ENCODE measurements at regions not wholly inside any gene's neighbourhood (a gene's known extent, or its start where the extent isn't known, plus 50 kb on each side); places are given as distances from the start of the nearest gene placed in this dataset.

DNA sequence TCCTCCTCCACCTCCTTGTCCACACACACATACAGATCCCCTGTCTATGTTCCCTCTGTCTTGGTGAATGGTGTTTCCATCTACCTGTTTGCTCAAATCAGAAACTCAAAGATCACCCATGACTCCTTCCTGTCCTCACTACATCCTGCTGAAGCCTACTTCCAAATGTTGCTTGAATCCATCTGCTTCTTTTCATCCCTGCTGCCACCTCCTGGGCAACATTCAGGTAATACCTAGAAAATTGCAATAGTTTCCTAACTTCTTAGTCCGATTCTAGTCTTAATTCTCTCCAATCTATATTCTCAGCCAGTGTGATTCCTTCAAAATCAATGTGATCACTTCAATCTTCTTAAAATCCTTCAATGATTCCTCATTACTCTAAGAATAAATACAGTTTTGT lies 155.5 kb upstream of the STARD13 start:
- Histone ChIP-seq H3K27ac (no peak overlapping the region), H3K4me1 (replicated peaks in 1 of 2) (no peaks in the 10 kb centered on the region), H3K4me3 (no peak overlapping the region)
- ATAC-seq (replicated peaks in 6 of 8): no peak
- in situ Hi-C loops (cut with MboI; ENCODE audit: low pct_unique_long_range_greater_than_20kb in 2 of 9, low sequenced_read_pairs in 9 of 9, unreplicated experiment in 9 of 9): no loop called here
- 71 to 100% (median 94%) methylated on average over 1 of the region's 1 CpG; no CpG with 5 or more reads in 2 of the 10 experiments for WGBS, 10 experiments

DNA sequence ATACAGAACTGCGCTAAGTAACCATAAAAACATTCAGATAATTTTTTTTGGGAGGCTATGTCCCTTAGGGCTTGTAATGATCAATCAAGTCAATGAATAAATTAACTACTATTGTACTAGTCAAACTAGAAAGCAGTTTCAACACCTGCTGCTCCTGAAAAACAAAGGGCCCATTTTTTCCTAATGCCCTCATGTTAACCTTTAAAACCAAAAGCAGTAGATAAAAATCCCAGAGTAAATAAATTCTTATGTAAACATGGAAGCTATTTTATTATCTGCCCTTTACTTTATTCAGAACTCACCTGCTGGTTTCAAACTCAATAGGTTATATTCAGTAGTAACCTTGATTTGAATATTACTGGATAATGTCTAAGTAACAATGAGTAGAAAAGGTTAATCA lies 159.5 kb upstream of the STARD13 start:
- Histone ChIP-seq H3K4me1 (replicated peaks in 1 of 2) (no peaks in the 10 kb centered on the region), H3K4me3 (no peak overlapping the region), H3K27ac (no peak overlapping the region)
- ATAC-seq (replicated peaks in 6 of 8): no peak
- WGBS, 10 experiments: 90 to 100% (median 100%) methylated on average over 1 of the region's 1 CpG; no CpG with 5 or more reads in 1 of the 10 experiments
- in situ Hi-C loops (cut with MboI; ENCODE audit: low pct_unique_long_range_greater_than_20kb in 2 of 9, low sequenced_read_pairs in 9 of 9, unreplicated experiment in 9 of 9): no loop called here

DNA sequence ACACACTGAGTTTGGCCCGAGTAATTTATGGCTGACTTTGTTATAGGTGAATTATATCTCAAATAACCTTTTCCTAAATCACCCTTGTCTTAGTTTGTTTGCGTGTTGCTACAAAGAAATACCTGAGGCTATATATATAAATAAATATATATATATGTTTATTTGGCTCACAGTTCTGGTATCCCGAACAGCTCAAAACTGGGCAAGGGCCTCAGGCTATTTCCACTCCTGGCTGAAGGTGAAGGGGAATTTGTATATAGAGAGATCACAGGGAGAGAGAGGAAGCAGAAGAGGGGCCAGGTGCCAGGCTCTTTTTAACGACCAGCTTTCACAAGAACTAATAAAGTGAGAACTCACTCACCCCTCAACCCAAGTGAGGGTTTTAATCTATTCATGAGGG lies 159.9 kb upstream of the STARD13 start:
- in situ Hi-C loops (cut with MboI; ENCODE audit: low pct_unique_long_range_greater_than_20kb in 2 of 9, low sequenced_read_pairs in 9 of 9, unreplicated experiment in 9 of 9): no loop called here
- Histone ChIP-seq H3K27ac (no peak overlapping the region), H3K4me1 (replicated peaks in 1 of 2) (no peaks in the 10 kb centered on the region), H3K4me3 (no peak overlapping the region)
- WGBS, 10 experiments: 68 to 100% (median 83%) methylated on average over 1 to 4 of the region's 4 CpGs; no CpG with 5 or more reads in 1 of the 10 experiments
- ATAC-seq (replicated peaks in 6 of 8): no peak

DNA sequence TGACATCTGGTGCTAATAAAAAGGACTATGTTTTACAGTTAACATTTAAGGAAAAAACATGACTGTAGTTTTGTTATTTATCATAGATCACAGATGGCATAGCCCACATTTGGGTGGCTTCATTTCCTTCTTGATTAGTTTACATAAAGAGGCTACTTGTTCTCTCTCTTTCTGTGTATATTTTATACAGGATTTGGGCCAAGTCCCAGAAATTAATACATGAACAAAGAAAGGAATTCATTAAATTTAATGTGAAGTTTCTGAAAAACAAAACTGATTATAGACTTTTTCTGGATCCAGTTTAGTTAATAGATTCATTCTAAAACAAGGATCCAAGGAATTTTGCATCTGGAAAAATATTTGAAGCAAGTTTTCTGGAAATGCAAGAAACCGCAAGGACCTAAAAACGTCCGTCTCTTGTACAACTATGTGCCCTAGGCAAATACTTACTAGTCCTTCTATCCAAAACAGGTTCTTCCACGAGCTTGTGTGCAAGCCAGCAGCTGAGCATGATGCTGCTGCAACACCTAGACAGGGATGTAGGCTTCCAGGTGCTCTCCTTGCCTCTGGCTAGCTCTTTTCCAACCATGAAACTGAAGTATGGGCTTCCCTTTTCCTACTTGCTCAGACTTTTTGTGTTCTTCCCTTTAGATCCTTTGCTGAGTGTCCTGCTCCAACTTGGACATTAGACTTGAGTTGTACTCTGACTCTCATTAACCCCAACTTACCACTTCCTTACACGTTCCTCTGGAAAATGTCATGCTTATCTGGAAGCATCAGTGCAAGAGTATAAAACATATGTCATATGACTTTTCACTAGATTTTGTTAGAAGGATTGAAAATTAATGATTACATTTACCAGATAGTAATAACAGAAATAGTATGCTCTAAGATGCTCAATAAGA lies 161.5 kb upstream of the STARD13 start:
- Histone ChIP-seq H3K27ac (no peak overlapping the region), H3K4me1 (replicated peaks in 1 of 2) (no peaks in the 10 kb centered on the region), H3K4me3 (no peak overlapping the region)
- in situ Hi-C loops (cut with MboI; ENCODE audit: low pct_unique_long_range_greater_than_20kb in 2 of 9, low sequenced_read_pairs in 9 of 9, unreplicated experiment in 9 of 9): no loop called here
- ATAC-seq (replicated peaks in 6 of 8): peak in 2 of 8 experiments; percentile 51 to 62
- WGBS, 10 experiments: 10 to 100% (median 79%) methylated on average over 1 to 5 of the region's 5 CpGs

DNA sequence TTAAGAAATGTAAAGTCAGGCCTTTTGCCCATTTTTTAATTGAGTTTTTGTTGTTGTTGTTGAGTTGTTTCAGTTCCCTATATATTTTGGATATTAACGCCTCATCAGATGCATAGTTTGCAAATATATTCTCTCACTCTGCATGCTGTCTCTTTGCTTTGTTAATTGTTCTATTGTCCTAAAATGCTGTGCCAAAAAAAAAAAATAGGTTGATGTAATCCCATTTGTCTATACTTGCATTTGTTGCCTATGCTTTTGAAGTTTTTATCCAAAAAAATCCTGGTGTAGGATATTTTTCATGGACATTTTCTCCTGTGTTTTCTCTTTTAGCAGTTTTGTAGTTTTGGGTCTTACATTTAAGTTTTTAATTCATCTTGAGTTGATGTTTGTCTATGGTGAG lies 163.3 kb upstream of the STARD13 start:
- 88 to 100% (median 91%) methylated on average over 1 of the region's 1 CpG; no CpG with 5 or more reads in 1 of the 10 experiments for WGBS, 10 experiments
- Histone ChIP-seq H3K4me3 (no peak overlapping the region), H3K4me1 (replicated peaks in 1 of 2) (no peaks in the 10 kb centered on the region), H3K27ac (no peak overlapping the region)
- in situ Hi-C loops (cut with MboI; ENCODE audit: low pct_unique_long_range_greater_than_20kb in 2 of 9, low sequenced_read_pairs in 9 of 9, unreplicated experiment in 9 of 9): no loop called here
- no peak for ATAC-seq (replicated peaks in 6 of 8)

DNA sequence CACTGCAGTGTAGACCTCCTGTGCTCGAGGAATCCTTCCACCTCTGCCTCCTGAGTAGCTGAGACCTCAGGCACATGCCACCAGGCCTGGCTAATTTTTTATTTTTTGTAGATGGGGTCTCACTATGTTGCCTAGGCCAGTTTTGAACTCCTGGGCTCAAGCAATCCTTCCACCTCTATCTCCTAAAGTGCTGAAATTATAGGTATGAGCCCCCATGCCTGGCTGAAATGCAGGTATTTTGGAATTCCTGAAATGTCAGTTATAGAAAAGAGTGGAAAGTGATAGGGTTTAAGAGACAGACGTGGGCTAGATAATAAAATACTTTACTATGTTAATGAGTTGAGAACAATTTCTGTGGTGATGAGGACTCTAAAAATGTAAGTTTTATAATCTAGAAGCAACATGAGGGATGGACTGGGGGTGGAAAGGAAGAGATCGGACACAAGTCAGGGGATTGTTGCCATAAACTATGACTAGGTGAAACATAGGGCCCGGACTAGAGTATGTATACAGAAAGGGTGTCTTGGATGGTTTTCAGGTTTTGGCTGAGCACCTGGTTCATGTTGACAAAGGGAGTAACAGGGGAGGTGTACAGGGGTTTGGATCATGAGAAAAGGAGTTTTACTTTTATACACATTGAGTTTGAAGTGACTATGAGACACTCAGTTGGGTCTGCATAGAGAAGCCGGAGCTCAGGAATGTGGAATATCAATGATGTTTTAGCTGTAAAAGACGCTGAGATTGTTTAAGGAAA lies 165.6 kb upstream of the STARD13 start:
- H3K4me1 ChIP-seq (replicated peaks in 1 of 2): no peaks in the 10 kb centered on the region
- no peak overlapping the region for H3K4me3 ChIP-seq
- in situ Hi-C loops (cut with MboI; ENCODE audit: low pct_unique_long_range_greater_than_20kb in 2 of 9, low sequenced_read_pairs in 9 of 9, unreplicated experiment in 9 of 9): no loop called here
- WGBS, 10 experiments: 72 to 100% (median 89%) methylated on average over 1 to 6 of the region's 6 CpGs
- no peak for ATAC-seq (replicated peaks in 6 of 8)
- no peak overlapping the region for H3K27ac ChIP-seq

DNA sequence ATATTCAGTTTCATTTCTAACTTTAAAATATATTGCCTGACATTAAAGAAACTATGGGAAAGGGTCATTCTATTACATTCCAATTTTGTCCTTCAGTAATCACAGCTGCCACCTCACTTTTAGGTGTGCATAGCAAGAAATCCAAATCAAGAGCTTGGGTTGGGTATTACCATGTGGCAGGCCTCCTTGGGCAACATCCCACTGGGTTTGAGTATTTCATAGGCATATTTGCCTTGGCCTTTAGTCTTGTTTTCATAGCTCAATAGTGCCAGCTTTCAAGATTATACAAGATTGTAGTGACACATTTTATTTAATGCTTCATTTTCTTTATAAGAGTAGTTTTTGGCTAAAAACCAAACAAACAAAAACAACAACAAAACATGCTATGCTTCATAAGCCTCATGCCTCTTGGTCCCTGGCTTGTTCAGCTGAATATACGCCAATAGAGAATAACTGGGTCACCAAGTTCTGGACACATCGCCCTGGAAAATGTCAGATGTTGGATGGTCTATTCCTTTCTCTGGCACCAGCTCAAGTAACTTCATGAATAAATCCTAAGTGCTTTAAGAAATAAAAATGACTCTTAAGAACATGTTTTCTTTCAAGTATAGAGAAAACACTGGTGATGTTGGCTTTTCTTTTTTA lies 167.4 kb upstream of the STARD13 start:
- ATAC-seq (replicated peaks in 6 of 8): no peak
- 20 to 100% (median 93%) methylated on average over 1 to 2 of the region's 2 CpGs; no CpG with 5 or more reads in 1 of the 10 experiments for WGBS, 10 experiments
- in situ Hi-C loops (cut with MboI; ENCODE audit: low pct_unique_long_range_greater_than_20kb in 2 of 9, low sequenced_read_pairs in 9 of 9, unreplicated experiment in 9 of 9): no loop called here
- Histone ChIP-seq H3K4me1 (replicated peaks in 1 of 2) (no peaks in the 10 kb centered on the region), H3K27ac (no peak overlapping the region), H3K4me3 (no peak overlapping the region)

DNA sequence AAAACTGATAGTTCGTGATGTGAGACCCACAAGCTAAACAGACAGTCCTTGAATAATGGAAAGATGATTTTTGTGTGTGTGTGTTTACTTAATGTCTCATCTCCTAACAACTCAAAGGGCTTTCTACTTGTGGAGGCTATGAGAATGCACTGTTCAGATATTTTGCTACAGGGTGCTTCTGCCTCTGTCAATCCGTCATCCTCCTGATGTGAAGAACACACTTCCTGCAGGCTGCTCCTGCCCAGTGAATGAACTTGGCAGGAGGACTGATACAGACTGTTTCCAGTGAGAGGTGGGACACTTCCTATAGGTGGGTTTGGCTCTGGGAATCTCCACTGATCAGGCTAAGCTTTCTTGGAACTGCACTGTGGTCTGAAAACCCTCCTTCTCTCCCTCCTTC lies 168.4 kb upstream of the STARD13 start:
- H3K4me1 ChIP-seq (replicated peaks in 1 of 2): no peaks in the 10 kb centered on the region
- in situ Hi-C loops (cut with MboI; ENCODE audit: low pct_unique_long_range_greater_than_20kb in 2 of 9, low sequenced_read_pairs in 9 of 9, unreplicated experiment in 9 of 9): no loop called here
- 75 to 100% (median 89%) methylated on average over 1 to 2 of the region's 2 CpGs for WGBS, 10 experiments
- H3K4me3 ChIP-seq: no peak overlapping the region
- no peak overlapping the region for H3K27ac ChIP-seq
- ATAC-seq (replicated peaks in 6 of 8): no peak

DNA sequence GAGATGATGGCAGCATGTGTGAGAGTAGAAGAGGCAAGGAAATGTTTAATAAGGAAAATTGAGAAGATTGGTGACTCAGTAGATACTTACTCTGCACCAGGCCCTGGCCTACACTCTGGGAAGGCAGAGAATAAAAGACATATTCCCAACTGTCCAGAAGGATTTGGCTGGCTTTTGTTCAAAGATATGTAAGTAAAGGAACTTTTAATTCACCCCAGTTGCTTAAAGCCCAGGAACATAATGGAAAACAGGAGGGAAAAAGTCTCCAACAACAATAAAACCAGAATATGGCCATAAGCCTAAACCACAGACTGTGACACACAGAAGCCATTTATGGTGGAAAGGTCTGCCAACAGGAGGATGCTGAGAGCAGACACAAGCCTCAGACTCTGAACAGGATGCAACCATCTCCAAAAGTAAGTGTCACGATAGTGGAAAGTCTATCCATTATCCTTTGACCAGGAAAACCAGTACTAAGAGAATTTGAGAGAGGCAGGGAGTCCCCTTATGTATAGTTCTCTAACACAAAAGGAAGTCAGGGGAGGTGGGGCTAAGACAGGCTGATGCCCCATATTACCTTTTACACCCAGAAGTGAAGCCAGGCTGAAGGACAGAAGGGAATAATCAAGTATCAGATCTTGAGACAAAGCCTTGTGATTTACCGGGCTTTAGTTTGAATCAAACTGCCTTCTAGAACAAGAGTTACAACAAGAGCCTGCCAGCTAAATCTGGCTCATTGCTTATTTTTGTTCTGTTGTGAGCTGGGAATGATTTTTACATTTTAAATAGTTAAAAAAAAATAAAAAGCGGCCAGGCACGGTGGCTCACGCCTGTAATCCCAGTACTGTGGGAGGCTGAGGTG lies 169.5 kb upstream of the STARD13 start:
- in situ Hi-C loops (cut with MboI; ENCODE audit: low pct_unique_long_range_greater_than_20kb in 2 of 9, low sequenced_read_pairs in 9 of 9, unreplicated experiment in 9 of 9): no loop called here
- Histone ChIP-seq H3K27ac (no peak overlapping the region), H3K4me1 (replicated peaks in 1 of 2) (no peaks in the 10 kb centered on the region), H3K4me3 (no peak overlapping the region)
- ATAC-seq (replicated peaks in 6 of 8): no peak
- WGBS, 10 experiments: 12 to 100% (median 69%) methylated on average over 1 to 5 of the region's 5 CpGs; no CpG with 5 or more reads in 3 of the 10 experiments

DNA sequence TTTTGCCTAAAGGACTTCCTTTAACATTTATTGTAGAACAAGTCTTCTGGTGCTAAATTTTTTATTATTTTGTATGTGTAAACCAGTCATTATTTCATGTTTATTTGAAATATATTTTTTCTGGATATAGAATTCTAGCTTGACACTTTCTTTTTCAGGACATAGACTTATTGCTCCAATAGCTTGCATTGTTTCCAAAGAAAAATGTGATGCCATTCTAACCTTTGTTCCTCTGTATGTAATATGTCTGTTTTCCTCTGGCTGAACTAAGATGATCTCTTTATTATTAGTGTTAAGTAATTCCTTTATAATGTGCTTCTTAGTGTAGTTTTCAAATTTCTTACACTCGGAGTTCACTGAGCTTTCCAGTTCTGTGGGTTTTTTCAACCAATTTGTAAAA lies 174.1 kb upstream of the STARD13 start:
- WGBS, 10 experiments: 82 to 100% (median 92%) methylated on average over 1 of the region's 1 CpG; no CpG with 5 or more reads in 2 of the 10 experiments
- no peak overlapping the region for H3K4me3 ChIP-seq
- no peak for ATAC-seq (replicated peaks in 6 of 8)
- no peak overlapping the region for H3K27ac ChIP-seq
- in situ Hi-C loops (cut with MboI; ENCODE audit: low pct_unique_long_range_greater_than_20kb in 2 of 9, low sequenced_read_pairs in 9 of 9, unreplicated experiment in 9 of 9): no loop called here
- no peaks in the 10 kb centered on the region for H3K4me1 ChIP-seq (replicated peaks in 1 of 2)

DNA sequence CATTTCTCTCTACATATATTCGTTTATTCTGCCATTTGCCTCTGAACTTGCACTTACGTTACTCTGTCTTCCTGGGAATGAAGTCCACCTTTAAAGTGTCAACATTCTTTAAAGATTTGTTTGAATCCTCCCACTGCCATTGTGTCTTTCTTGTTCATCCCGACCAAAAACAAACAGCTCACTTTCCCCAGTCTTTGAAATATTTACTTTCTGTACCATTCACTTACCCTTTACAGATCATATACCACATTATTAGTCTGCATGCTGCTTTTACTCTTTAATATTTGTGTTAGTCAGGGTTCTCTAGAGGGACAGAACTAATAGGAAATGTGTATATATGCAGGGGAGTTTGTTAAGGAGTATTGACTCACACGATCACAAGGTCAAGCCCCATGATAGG lies 176.6 kb upstream of the STARD13 start:
- 49 to 100% (median 72%) methylated on average over 2 to 4 of the region's 4 CpGs for WGBS, 10 experiments
- Histone ChIP-seq H3K4me1 (replicated peaks in 1 of 2) (no peaks in the 10 kb centered on the region), H3K27ac (no peak overlapping the region), H3K4me3 (no peak overlapping the region)
- in situ Hi-C loops (cut with MboI; ENCODE audit: low pct_unique_long_range_greater_than_20kb in 2 of 9, low sequenced_read_pairs in 9 of 9, unreplicated experiment in 9 of 9): no loop called here
- no peak for ATAC-seq (replicated peaks in 6 of 8)

DNA sequence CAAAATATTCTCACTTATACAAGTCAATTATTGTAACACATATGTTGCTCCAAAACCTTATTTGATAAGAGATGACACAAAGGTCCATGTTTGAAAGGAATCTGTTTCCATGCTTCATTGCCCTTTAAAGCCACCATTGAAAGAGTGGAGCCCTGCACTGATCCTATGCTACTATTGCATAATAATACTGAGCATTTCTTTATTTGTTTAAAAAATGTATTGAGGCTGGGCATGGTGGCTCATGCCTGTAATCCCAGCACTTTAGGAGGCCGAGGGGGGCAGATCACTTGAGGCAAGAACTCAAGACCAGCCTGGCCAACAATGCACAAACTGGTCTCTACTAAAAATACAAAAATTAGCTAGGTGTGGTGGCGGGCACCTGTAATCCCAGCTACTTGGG lies 178.8 kb upstream of the STARD13 start:
- 62 to 100% (median 92%) methylated on average over 1 to 2 of the region's 2 CpGs; no CpG with 5 or more reads in 4 of the 10 experiments for WGBS, 10 experiments
- no peak for ATAC-seq (replicated peaks in 6 of 8)
- in situ Hi-C loops (cut with MboI; ENCODE audit: low pct_unique_long_range_greater_than_20kb in 2 of 9, low sequenced_read_pairs in 9 of 9, unreplicated experiment in 9 of 9): no loop called here
- Histone ChIP-seq H3K4me3 (no peak overlapping the region), H3K4me1 (replicated peaks in 1 of 2) (no peaks in the 10 kb centered on the region), H3K27ac (no peak overlapping the region)

Measured in motor neuron (in vitro differentiated cells).